ENCODE measurements at regions not wholly inside any gene's neighbourhood (a gene's known extent, or its start where the extent isn't known, plus 50 kb on each side); places are given as distances from the start of the nearest gene placed in this dataset.

DNA sequence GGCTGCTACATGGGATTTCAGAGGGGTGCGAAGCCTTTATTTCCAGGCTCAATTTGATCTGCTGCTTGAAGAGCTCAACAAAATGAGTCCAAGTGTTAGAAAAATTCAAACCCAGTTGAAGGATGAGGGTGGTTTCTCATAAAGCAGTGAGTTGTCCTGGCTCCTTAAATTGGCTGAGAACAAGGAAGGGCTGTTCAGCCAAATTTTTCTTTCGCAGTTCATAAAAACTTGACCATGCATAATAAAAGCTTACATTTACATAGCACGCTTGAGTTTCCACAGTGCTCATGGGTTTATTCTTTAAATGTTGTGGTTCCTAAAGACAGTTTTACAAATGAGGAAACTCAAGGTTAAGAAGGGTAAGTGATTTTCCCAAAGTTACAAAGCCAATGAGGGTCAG is 174.4 kb upstream of the FOXA2 start:
- H3K9me3 ChIP-seq: no peaks in the 10 kb centered on the region; the same call in 1 of the 2 replicates
- no peak overlapping the region for H3K4me3 ChIP-seq (ENCODE audit: low read depth, low read length)
- H3K27me3 ChIP-seq: no peaks in the 10 kb centered on the region
- TF ChIP-seq, protein P1, sequence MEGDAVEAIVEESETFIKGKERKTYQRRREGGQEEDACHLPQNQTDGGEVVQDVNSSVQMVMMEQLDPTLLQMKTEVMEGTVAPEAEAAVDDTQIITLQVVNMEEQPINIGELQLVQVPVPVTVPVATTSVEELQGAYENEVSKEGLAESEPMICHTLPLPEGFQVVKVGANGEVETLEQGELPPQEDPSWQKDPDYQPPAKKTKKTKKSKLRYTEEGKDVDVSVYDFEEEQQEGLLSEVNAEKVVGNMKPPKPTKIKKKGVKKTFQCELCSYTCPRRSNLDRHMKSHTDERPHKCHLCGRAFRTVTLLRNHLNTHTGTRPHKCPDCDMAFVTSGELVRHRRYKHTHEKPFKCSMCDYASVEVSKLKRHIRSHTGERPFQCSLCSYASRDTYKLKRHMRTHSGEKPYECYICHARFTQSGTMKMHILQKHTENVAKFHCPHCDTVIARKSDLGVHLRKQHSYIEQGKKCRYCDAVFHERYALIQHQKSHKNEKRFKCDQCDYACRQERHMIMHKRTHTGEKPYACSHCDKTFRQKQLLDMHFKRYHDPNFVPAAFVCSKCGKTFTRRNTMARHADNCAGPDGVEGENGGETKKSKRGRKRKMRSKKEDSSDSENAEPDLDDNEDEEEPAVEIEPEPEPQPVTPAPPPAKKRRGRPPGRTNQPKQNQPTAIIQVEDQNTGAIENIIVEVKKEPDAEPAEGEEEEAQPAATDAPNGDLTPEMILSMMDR (IDR thresholded peaks at IDR 0.05; ENCODE audit: low read depth, low read length): no peak
- no peaks in the 10 kb centered on the region for H3K4me1 ChIP-seq
- no peaks in the 10 kb centered on the region for H3K36me3 ChIP-seq
- DNase-seq: no peak

- H3K27me3 ChIP-seq: no peaks in the 10 kb centered on the region
- H3K9me3 ChIP-seq: no peaks in the 10 kb centered on the region; the same call in 1 of the 2 replicates
- DNase-seq: no peak
- TF ChIP-seq, protein P1 (IDR thresholded peaks at IDR 0.05; ENCODE audit: low read depth, low read length): no peak
- H3K4me1 ChIP-seq: no peaks in the 10 kb centered on the region
- no peak overlapping the region for H3K4me3 ChIP-seq (ENCODE audit: low read depth, low read length)
- no peaks in the 10 kb centered on the region for H3K36me3 ChIP-seq
These were observed 178.3 kb upstream of the FOXA2 start for GRCh38 chr20:22762576-22763256.

DNA sequence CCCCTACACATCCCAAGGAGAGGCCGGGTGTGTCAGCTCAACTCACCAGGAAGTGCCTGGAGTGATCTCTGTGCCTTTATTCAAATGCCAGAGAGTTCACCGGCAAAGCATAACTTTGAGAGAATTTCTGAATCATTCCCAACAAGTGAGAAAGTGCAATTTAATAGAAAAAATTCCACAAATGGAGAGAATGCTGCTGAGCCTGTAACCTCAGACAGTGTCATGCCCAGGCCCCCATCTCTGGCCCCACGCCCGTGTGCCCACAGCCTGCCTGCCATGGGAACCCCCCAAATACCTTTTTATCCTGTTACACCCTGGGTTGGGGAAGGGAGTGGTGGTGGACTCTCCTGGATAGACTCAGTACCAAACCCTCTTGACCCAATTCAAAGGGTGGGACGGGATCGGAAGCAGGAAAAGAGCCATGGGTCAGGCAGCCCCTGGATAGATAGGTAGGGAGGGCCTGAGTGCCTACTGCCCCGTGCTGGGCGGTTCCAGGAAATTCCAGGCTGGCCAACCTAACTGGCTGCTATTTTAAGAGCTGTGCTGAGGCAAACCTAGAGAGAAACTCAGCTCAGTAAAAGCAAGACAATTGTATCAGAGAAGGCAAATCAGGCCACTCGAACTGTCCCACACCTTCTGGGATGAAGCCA is 179.0 kb upstream of the FOXA2 start:
- no peaks in the 10 kb centered on the region for H3K36me3 ChIP-seq
- H3K4me3 ChIP-seq (ENCODE audit: low read depth, low read length): no peak overlapping the region
- no peak for DNase-seq

DNA sequence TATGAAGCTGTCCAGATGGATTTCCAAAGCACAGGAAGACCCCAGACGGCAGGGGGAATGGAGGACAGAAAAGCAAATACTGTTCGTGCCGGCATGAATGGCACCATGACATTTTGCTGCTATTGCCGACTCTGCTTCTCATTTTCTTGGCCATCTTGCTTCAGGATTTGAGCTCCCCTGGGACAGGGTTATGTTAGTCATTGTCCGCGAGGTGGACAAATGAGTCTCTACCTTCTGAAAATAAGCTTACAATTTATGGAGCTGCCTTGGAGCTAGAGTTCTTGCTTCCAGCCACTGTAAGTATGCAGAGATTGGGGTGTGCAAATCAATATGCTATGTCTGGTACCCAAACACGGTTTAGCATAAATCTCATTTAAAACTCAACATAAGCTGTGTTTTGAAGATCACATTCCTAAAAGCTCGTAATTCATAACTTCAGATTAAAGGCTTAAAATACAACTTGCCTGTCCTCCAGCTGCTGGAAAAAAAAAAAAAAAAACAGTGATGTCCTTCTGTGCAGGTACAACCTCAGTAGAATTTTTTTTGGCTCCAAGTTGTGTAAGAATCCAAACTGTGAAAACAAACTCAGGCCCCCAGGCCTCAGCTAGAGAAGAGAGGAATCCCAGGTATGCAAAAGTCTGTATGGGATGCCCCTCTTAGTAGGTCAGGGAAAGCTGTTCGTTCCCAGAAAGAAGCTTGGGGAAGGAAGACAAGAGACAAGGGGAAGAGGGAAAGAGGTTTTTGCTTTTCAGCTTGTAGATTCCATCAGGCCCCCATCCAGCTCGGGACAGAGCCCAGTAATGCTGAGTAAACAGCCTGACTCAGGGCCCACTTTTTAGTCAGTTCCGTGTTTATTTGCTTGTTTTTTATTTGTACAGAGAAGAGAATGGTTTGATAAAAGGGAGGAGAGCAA is 184.2 kb upstream of the FOXA2 start:
- no peaks in the 10 kb centered on the region for H3K27me3 ChIP-seq
- no peak overlapping the region for H3K4me3 ChIP-seq (ENCODE audit: low read depth, low read length)
- no peak for DNase-seq
- no peaks in the 10 kb centered on the region for H3K36me3 ChIP-seq
- H3K9me3 ChIP-seq: no peaks in the 10 kb centered on the region
- TF ChIP-seq, protein P1 (IDR thresholded peaks at IDR 0.05; ENCODE audit: low read depth, low read length): no peak
- H3K4me1 ChIP-seq: no peaks in the 10 kb centered on the region

More for the DNA sequence above, 179.0 kb upstream of the FOXA2 start:
- Histone ChIP-seq H3K4me1 (no peaks in the 10 kb centered on the region), H3K9me3 (no peaks in the 10 kb centered on the region; the same call in 1 of the 2 replicates), H3K27me3 (no peaks in the 10 kb centered on the region)
- TF ChIP-seq, protein P1 (IDR thresholded peaks at IDR 0.05; ENCODE audit: low read depth, low read length): no peak

DNA sequence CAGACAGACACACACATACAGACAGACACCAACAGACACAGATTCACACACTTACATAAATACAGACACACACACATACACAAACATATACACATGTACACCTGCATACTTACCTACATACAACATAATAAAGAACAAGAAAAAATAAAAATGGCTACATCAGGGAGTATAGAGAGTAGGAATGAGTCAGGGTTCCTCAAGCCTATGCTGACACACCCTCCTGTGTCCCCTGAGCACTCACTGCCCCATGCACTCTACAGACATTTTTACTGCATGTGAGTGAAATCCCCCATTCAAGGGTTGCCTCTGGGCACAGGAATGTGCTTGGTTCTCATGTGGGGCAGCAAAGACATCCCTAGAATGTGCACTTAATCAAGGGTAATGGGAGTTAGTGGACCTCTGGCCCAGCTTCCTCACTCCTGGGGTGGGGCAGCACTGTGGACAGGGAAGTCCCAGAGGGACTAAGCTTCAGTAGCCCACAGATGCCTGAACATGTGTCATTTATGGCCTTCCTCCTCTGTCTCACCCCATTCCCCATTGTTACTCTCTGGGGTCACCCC is 185.9 kb upstream of the FOXA2 start:
- no peaks in the 10 kb centered on the region for H3K27me3 ChIP-seq
- no peak overlapping the region for H3K4me3 ChIP-seq (ENCODE audit: low read depth, low read length)
- no peak for DNase-seq
- H3K36me3 ChIP-seq: no peaks in the 10 kb centered on the region
- TF ChIP-seq, protein P1 (IDR thresholded peaks at IDR 0.05; ENCODE audit: low read depth, low read length): no peak
- H3K9me3 ChIP-seq: no peaks in the 10 kb centered on the region
- no peaks in the 10 kb centered on the region for H3K4me1 ChIP-seq
